GM12878 (cell line): ENCODE measurements at regions not wholly inside any gene's neighbourhood (a gene's known extent, or its start where the extent isn't known, plus 50 kb on each side); places are given as distances from the start of the nearest gene placed in this dataset.

Experiments used
- CBX3 ChIP-seq: fragments of 200-600 bp; sonication (generic); IDR thresholded peaks from 2 replicates; pipeline ENCODE4 v1.6.1; 2016; ENCODE audit warnings: low read depth, borderline replicate concordance
- CHD4 ChIP-seq: fragments of 200-600 bp; sonication (generic); IDR thresholded peaks from 2 replicates; pipeline ENCODE4 v1.6.1; 2016; ENCODE audit warnings: mild to moderate bottlenecking
- DPF2 ChIP-seq: fragments of 450-650 bp; IDR thresholded peaks from 2 replicates; pipeline ENCODE4 v1.6.1; 2017; ENCODE audit warnings: mild to moderate bottlenecking
- E2F8 ChIP-seq: fragments of 450-650 bp; IDR thresholded peaks from 2 replicates; pipeline ENCODE4 v1.6.1; 2018; ENCODE audit warnings: mild to moderate bottlenecking, low read depth, moderate library complexity; ENCODE audit not compliant: partially characterized antibody
- EGR1 ChIP-seq, 2 experiments: IDR thresholded peaks; 1 replicate in 1 of 2; 2 replicates in 1 of 2; pipeline ENCODE4 v1.6.1; 2011 to 2012; ENCODE audit warnings: low read depth in 2 of 2, low read length in 2 of 2, borderline replicate concordance in 1 of 2, mild to moderate bottlenecking in 1 of 2, moderate library complexity in 1 of 2
- IKZF2 ChIP-seq, 2 experiments: fragments of 450-650 bp; IDR thresholded peaks; 2 replicates each; pipeline ENCODE4 v1.6.1; 2017; ENCODE audit warnings: mild to moderate bottlenecking in 2 of 2, moderate library complexity in 2 of 2
- MEF2A ChIP-seq: IDR thresholded peaks from 2 replicates; pipeline ENCODE4 v1.6.1; 2011; ENCODE audit warnings: low read depth, mild to moderate bottlenecking, low read length, moderate library complexity; ENCODE audit not compliant: insufficient read depth
- NFXL1 ChIP-seq: fragments of 450-650 bp; IDR thresholded peaks from 2 replicates; pipeline ENCODE4 v1.6.1; 2017; ENCODE audit warnings: antibody characterized with exemption, mild to moderate bottlenecking, borderline replicate concordance
- NFYB ChIP-seq: IDR thresholded peaks from 2 replicates; pipeline ENCODE4 v1.6.1; 2011; ENCODE audit warnings: low read depth, mild to moderate bottlenecking, low read length, improper control_type of control experiment, moderate library complexity; ENCODE audit not compliant: insufficient read depth
- NR2C1 ChIP-seq: fragments of 450-650 bp; IDR thresholded peaks from 2 replicates; pipeline ENCODE4 v1.6.1; 2017; ENCODE audit warnings: antibody characterized with exemption, mild to moderate bottlenecking, moderate library complexity
- NRF1 ChIP-seq: conservative IDR thresholded peaks from 2 replicates; pipeline ENCODE4 v1.6.1; 2011; ENCODE audit warnings: mild to moderate bottlenecking, low read depth, low read length, improper control_type of control experiment
- PKNOX1 ChIP-seq: fragments of 450-650 bp; IDR thresholded peaks from 2 replicates; pipeline ENCODE4 v1.6.1; 2016; ENCODE audit warnings: mild to moderate bottlenecking
- PML ChIP-seq: IDR thresholded peaks from 2 replicates; pipeline ENCODE4 v1.6.1; 2012; ENCODE audit warnings: low read length, inconsistent platforms
- POU2F2 ChIP-seq: IDR thresholded peaks from 3 replicates; pipeline ENCODE4 v1.6.1; 2011; ENCODE audit warnings: low read depth, mild to moderate bottlenecking, low read length, borderline replicate concordance
- PRDM15 ChIP-seq: fragments of 450-650 bp; formaldehyde crosslinking; IDR thresholded peaks from 2 replicates; pipeline ENCODE4 v1.4.0; 2020; ENCODE audit warnings: mild to moderate bottlenecking, moderate library complexity
- RAD21 ChIP-seq: IDR thresholded peaks from 2 replicates; pipeline ENCODE4 v1.6.1; 2011; ENCODE audit warnings: mild to moderate bottlenecking, low read depth, low read length, moderate library complexity; ENCODE audit not compliant: insufficient read depth
- RAD51 ChIP-seq: fragments of 450-650 bp; IDR thresholded peaks from 2 replicates; pipeline ENCODE4 v1.6.1; 2016; ENCODE audit warnings: moderate library complexity, mild to moderate bottlenecking, inconsistent platforms
- SMC3 ChIP-seq: IDR thresholded peaks from 2 replicates; pipeline ENCODE4 v1.6.1; 2011; ENCODE audit warnings: low read length, improper control_type of control experiment, borderline replicate concordance
- SP1 ChIP-seq: IDR thresholded peaks from one replicate; pipeline ENCODE4 v1.6.1; 2011; ENCODE audit warnings: low read depth, low read length
- SREBF1 ChIP-seq: IDR thresholded peaks from 2 replicates; pipeline ENCODE4 v1.6.1; 2012; ENCODE audit warnings: mild to moderate bottlenecking, low read length
- ZSCAN29 ChIP-seq: fragments of 450-650 bp; IDR thresholded peaks from 2 replicates; pipeline ENCODE4 v1.6.1; 2017; ENCODE audit warnings: mild to moderate bottlenecking, moderate library complexity
- TF ChIP-seq, protein P1 (sequence below): IDR thresholded peaks from 2 replicates; pipeline ENCODE4 v1.6.1; 2011; ENCODE audit warnings: low read depth, low read length, improper control_type of control experiment, borderline replicate concordance

DNA sequence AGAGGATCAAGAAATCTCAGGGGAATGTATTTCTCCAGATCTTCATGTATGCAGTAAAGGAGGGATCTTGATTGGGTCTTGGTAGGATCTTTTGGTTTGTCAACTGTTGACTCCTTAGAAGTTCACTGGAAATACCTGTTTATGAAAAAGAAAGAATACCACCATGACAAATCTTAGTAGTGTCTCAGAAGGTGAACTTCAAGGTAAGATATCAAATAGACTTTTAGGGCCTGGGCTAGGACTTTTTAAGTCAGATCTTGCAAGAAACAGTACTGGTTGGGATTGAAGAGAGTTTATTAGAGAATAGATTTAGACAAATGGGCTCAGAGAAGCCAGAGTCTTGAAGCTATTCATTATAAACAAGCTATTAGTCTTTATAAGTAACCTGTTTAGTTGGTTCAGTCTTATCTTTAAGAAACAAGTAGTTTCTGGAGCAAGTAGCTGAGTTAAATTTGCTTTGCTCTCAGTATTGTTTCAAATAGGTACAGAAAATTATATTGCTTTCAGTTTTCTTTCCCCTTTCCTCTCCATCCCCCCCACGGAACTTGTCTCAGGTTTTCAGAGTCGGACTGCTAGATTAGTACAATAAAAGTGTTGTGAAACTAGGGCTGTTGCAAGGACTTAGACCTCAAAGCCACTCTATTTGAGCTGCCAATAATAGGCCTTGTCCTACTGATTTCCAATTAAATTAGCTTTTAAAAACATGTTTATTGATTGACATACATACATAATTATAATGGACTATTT is 529.1 kb upstream of the CITED2 start (continued):
- TF ChIP-seq, protein P1, sequence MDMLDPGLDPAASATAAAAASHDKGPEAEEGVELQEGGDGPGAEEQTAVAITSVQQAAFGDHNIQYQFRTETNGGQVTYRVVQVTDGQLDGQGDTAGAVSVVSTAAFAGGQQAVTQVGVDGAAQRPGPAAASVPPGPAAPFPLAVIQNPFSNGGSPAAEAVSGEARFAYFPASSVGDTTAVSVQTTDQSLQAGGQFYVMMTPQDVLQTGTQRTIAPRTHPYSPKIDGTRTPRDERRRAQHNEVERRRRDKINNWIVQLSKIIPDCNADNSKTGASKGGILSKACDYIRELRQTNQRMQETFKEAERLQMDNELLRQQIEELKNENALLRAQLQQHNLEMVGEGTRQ, result no peak
- 0 out of 2 replicates have a peak, but pooled peaks have one; percentile 41 for TF ChIP-seq MEF2A
- TF ChIP-seq E2F8, result no peak
- TF ChIP-seq NR2C1, result no peak
- TF ChIP-seq POU2F2, result 0 out of 3 replicates have a peak, but pooled peaks have one; percentile 19
- 0 out of 4 replicates have a peak, but pooled peaks of 1 of the 2 experiments have one; percentile 42 for TF ChIP-seq IKZF2 (IDR thresholded peaks at IDR 0.05)
- TF ChIP-seq SREBF1, result no peak
- no peak for TF ChIP-seq PRDM15 (CRISPR knock-in tag)
- TF ChIP-seq DPF2, result no peak; the same call in 1 of the 2 replicates
- no peak for TF ChIP-seq CBX3
- TF ChIP-seq NFXL1, result no peak
- TF ChIP-seq PML, result no peak
- TF ChIP-seq RAD51, result no peak
- no peak for TF ChIP-seq PKNOX1
- no peak for TF ChIP-seq NFYB
- TF ChIP-seq CHD4, result no peak
- TF ChIP-seq NRF1, result no peak
- TF ChIP-seq SMC3, result no peak
- TF ChIP-seq SP1, result peak; percentile 27
- TF ChIP-seq ZSCAN29, result no peak
- no peak for TF ChIP-seq EGR1 (IDR thresholded peaks at IDR 0.05; ENCODE audit: borderline replicate concordance in 1 of 2, low read depth in 2 of 2, low read length in 2 of 2)
- TF ChIP-seq RAD21, result peak; percentile 16; the same call in 1 of the 2 replicates
